Astrocyte (in vitro differentiated cells and primary cell): ENCODE measurements at regions not wholly inside any gene's neighbourhood (a gene's known extent, or its start where the extent isn't known, plus 50 kb on each side); places are given as distances from the start of the nearest gene placed in this dataset.
A peak's percentile ranks its signal among the peaks of the same experiment; 100 is the strongest.
"Not testable (repeated sequence)": the region's sequence is repeated elsewhere in the genome, so short reads cannot be mapped to it uniquely, and the experiment has no call there.

Experiments
- DNase-seq: peaks from one replicate; pipeline ENCODE4 v3.0.0-alpha.2; 2010; ENCODE audit warnings: low read depth
- FAIRE-seq: peaks from 2 replicates; lab custom pipeline; 2011; peaks lifted over from hg19 to GRCh38; lab: Jason Lieb, UNC
- H2AFZ ChIP-seq: 2 replicates; pipeline ENCODE4 v1.6.0; 2012; ENCODE audit warnings: low read depth, low read length, inconsistent platforms
- H3K27ac ChIP-seq: 2 replicates; pipeline ENCODE4 v1.5.1; 2011; ENCODE audit warnings: low read depth, low read length, inconsistent platforms
- H3K27me3 ChIP-seq: 2 replicates; pipeline ENCODE4 v1.6.0; 2011; ENCODE audit warnings: low read length, inconsistent platforms; ENCODE audit not compliant: insufficient read depth
- H3K36me3 ChIP-seq: 2 replicates; pipeline ENCODE4 v1.5.1; 2011; ENCODE audit warnings: low read length, inconsistent platforms; ENCODE audit not compliant: insufficient read depth
- H3K4me1 ChIP-seq: 2 replicates; pipeline ENCODE4 v1.5.1; 2011; ENCODE audit warnings: low read length, inconsistent platforms; ENCODE audit not compliant: insufficient read depth
- H3K4me2 ChIP-seq: 2 replicates; pipeline ENCODE4 v1.6.0; 2012; ENCODE audit warnings: low read length, inconsistent platforms
- H3K4me3 ChIP-seq: 2 replicates; pipeline ENCODE4 v1.5.1; 2011; ENCODE audit warnings: low read depth, mild to moderate bottlenecking, low read length, inconsistent platforms; ENCODE audit not compliant: insufficient read depth
- H3K79me2 ChIP-seq: 2 replicates; pipeline ENCODE4 v1.6.0; 2012; ENCODE audit warnings: mild to moderate bottlenecking, low read length, inconsistent platforms; ENCODE audit not compliant: insufficient read depth
- H3K9ac ChIP-seq: 2 replicates; pipeline ENCODE4 v1.6.0; 2012; ENCODE audit warnings: mild to moderate bottlenecking, low read length, inconsistent platforms
- H3K9me3 ChIP-seq: 2 replicates; pipeline ENCODE4 v1.5.1; 2012; ENCODE audit warnings: low read depth, mild to moderate bottlenecking, low read length, inconsistent platforms; ENCODE audit not compliant: insufficient read depth
- H4K20me1 ChIP-seq: 2 replicates; pipeline ENCODE4 v1.6.0; 2012; ENCODE audit warnings: low read length, inconsistent platforms; ENCODE audit not compliant: insufficient read depth
- H3K27ac Mint-ChIP-seq: one replicate; pipeline ENCODE4 v1.8.0; 2021; ENCODE audit warnings: mild to moderate bottlenecking, mixed read lengths; ENCODE audit not compliant: unreplicated experiment
- H3K27me3 Mint-ChIP-seq: one replicate; pipeline ENCODE4 v1.8.0; 2021; ENCODE audit warnings: low read depth, mixed read lengths; ENCODE audit not compliant: unreplicated experiment
- H3K36me3 Mint-ChIP-seq: one replicate; pipeline ENCODE4 v1.8.0; 2021; ENCODE audit warnings: low read depth, mixed read lengths; ENCODE audit not compliant: unreplicated experiment
- H3K4me1 Mint-ChIP-seq: one replicate; pipeline ENCODE4 v1.8.0; 2021; ENCODE audit warnings: low read depth, mixed read lengths; ENCODE audit not compliant: unreplicated experiment
- H3K4me3 Mint-ChIP-seq: one replicate; pipeline ENCODE4 v1.8.0; 2021; ENCODE audit warnings: mild to moderate bottlenecking, moderate library complexity, mixed read lengths; ENCODE audit not compliant: unreplicated experiment
- H3K9me3 Mint-ChIP-seq: one replicate; pipeline ENCODE4 v1.8.0; 2021; ENCODE audit warnings: mild to moderate bottlenecking, mixed read lengths; ENCODE audit not compliant: unreplicated experiment
- CTCF ChIP-seq: IDR thresholded peaks from 2 replicates; pipeline ENCODE4 v1.5.1; 2011; ENCODE audit warnings: low read depth, mild to moderate bottlenecking, inconsistent platforms, low read length, moderate library complexity; ENCODE audit not compliant: insufficient read depth
- EZH2 ChIP-seq: IDR thresholded peaks from 2 replicates; pipeline ENCODE4 v1.6.1; 2012; ENCODE audit warnings: mild to moderate bottlenecking, low read length, inconsistent platforms; ENCODE audit not compliant: insufficient read depth

GRCh38 chr5:96322217-96322616 is 110.8 kb downstream of the PCSK1 start:
- no peak overlapping the region for H3K4me3 ChIP-seq
- no peaks in the 10 kb centered on the region for H4K20me1 ChIP-seq
- H3K36me3 ChIP-seq: no peaks in the 10 kb centered on the region
- FAIRE-seq (no peak), DNase-seq (no peak)
- H2AFZ ChIP-seq: no peak overlapping the region
- no peaks in the 10 kb centered on the region for H3K27me3 ChIP-seq
- no peaks in the 10 kb centered on the region for H3K27me3 Mint-ChIP-seq
- H3K4me3 Mint-ChIP-seq: no peak overlapping the region
- no peaks in the 10 kb centered on the region for H3K9me3 ChIP-seq
- H3K27ac Mint-ChIP-seq: no peak overlapping the region
- no peaks in the 10 kb centered on the region for H3K79me2 ChIP-seq
- no peaks in the 10 kb centered on the region for H3K4me1 ChIP-seq
- H3K36me3 Mint-ChIP-seq: no peaks in the 10 kb centered on the region
- TF ChIP-seq CTCF: no peak
- TF ChIP-seq EZH2: no peak
- H3K4me2 ChIP-seq: no peak overlapping the region
- no peak overlapping the region for H3K27ac ChIP-seq
- no peak overlapping the region for H3K9ac ChIP-seq
- H3K9me3 Mint-ChIP-seq: peaks cover 2% of the 10 kb centered on the region
- peaks cover 10% of the 10 kb centered on the region for H3K4me1 Mint-ChIP-seq

GRCh38 chr5:96321345-96321744 is 111.7 kb downstream of the PCSK1 start:
- H2AFZ ChIP-seq: no peak overlapping the region
- no peaks in the 10 kb centered on the region for H3K36me3 ChIP-seq
- no peaks in the 10 kb centered on the region for H3K27me3 Mint-ChIP-seq
- H3K4me1 Mint-ChIP-seq: peaks cover 11% of the 10 kb centered on the region
- no peak overlapping the region for H3K4me3 ChIP-seq
- no peaks in the 10 kb centered on the region for H3K36me3 Mint-ChIP-seq
- H3K27ac ChIP-seq: no peak overlapping the region
- FAIRE-seq (peak; percentile 62), DNase-seq (peak; percentile 37)
- no peak overlapping the region for H3K4me3 Mint-ChIP-seq
- TF ChIP-seq EZH2 (no peak), CTCF (no peak)
- no peaks in the 10 kb centered on the region for H3K79me2 ChIP-seq
- no peak overlapping the region for H3K9ac ChIP-seq
- no peaks in the 10 kb centered on the region for H3K27me3 ChIP-seq
- no peaks in the 10 kb centered on the region for H3K9me3 ChIP-seq
- peaks cover 2% of the 10 kb centered on the region for H3K9me3 Mint-ChIP-seq
- H3K4me2 ChIP-seq: no peak overlapping the region
- no peaks in the 10 kb centered on the region for H3K4me1 ChIP-seq
- no peak overlapping the region for H3K27ac Mint-ChIP-seq
- H4K20me1 ChIP-seq: no peaks in the 10 kb centered on the region

- no peaks in the 10 kb centered on the region for H3K9me3 ChIP-seq
- H3K4me2 ChIP-seq: peak overlapping the region; percentile 13
- no peaks in the 10 kb centered on the region for H3K79me2 ChIP-seq
- no peak for DNase-seq
- Mint-ChIP-seq H3K36me3 (no peaks in the 10 kb centered on the region), H3K27me3 (no peaks in the 10 kb centered on the region), H3K4me1 (peaks cover 15% of the 10 kb centered on the region), H3K27ac (no peak overlapping the region), H3K4me3 (no peak overlapping the region), H3K9me3 (peaks cover 2% of the 10 kb centered on the region)
- H3K4me1 ChIP-seq: no peaks in the 10 kb centered on the region
- FAIRE-seq: no peak
- no peak overlapping the region for H2AFZ ChIP-seq
- no peaks in the 10 kb centered on the region for H3K36me3 ChIP-seq
- H3K4me3 ChIP-seq: no peak overlapping the region
- H3K9ac ChIP-seq: no peak overlapping the region
- no peak overlapping the region for H3K27ac ChIP-seq
- no peaks in the 10 kb centered on the region for H4K20me1 ChIP-seq
- TF ChIP-seq CTCF (no peak), EZH2 (no peak)
- H3K27me3 ChIP-seq: no peaks in the 10 kb centered on the region
These were observed 112.3 kb downstream of the PCSK1 start for GRCh38 chr5:96320797-96321196.

- H3K27me3 ChIP-seq, H3K4me1 ChIP-seq, FAIRE-seq, H3K4me3 Mint-ChIP-seq, H3K27me3 Mint-ChIP-seq, H4K20me1 ChIP-seq, DNase-seq, H3K36me3 ChIP-seq, H3K9me3 ChIP-seq, H2AFZ ChIP-seq, H3K27ac Mint-ChIP-seq, H3K9me3 Mint-ChIP-seq, H3K27ac ChIP-seq, H3K36me3 Mint-ChIP-seq, H3K4me3 ChIP-seq, H3K79me2 ChIP-seq, H3K9ac ChIP-seq: not testable (repeated sequence)
- peaks cover 15% of the 10 kb centered on the region for H3K4me1 Mint-ChIP-seq
- H3K4me2 ChIP-seq: peak overlapping the region; percentile 13
These were observed 112.9 kb downstream of the PCSK1 start for GRCh38 chr5:96319981-96320739.
